Esophagus muscularis mucosa (tissue), 4 donors: ENCODE measurements at regions not wholly inside any gene's neighbourhood (a gene's known extent, or its start where the extent isn't known, plus 50 kb on each side); places are given as distances from the start of the nearest gene placed in this dataset.

Source experiments
- EP300 ChIP-seq: sonication (generic); formaldehyde crosslinking; IDR thresholded peaks from one replicate; pipeline ENCODE4 v1.6.1; 2017; ENCODE audit warnings: antibody characterized with exemption
- POLR2A ChIP-seq: fragments of 450-650 bp; IDR thresholded peaks from one replicate; pipeline ENCODE4 v1.6.1; 2017; ENCODE audit warnings: antibody characterized with exemption, moderate library complexity, mild to moderate bottlenecking, low read depth
- TF ChIP-seq, protein P1 (sequence below), 3 experiments: fragments of 200-600 bp in 2 of 3; fragments of 450-650 bp in 1 of 3; sonication (generic) in 2 of 3; IDR thresholded peaks; one replicate each; pipeline ENCODE4 v1.5.1; 2017 to 2019; ENCODE audit warnings: antibody characterized with exemption in 3 of 3, mild to moderate bottlenecking in 2 of 3, moderate library complexity in 1 of 3

GRCh38 chr12:87280356-87280755 is 748.8 kb downstream of the C12orf50 start:
- no peak for TF ChIP-seq POLR2A
- TF ChIP-seq, protein P1, sequence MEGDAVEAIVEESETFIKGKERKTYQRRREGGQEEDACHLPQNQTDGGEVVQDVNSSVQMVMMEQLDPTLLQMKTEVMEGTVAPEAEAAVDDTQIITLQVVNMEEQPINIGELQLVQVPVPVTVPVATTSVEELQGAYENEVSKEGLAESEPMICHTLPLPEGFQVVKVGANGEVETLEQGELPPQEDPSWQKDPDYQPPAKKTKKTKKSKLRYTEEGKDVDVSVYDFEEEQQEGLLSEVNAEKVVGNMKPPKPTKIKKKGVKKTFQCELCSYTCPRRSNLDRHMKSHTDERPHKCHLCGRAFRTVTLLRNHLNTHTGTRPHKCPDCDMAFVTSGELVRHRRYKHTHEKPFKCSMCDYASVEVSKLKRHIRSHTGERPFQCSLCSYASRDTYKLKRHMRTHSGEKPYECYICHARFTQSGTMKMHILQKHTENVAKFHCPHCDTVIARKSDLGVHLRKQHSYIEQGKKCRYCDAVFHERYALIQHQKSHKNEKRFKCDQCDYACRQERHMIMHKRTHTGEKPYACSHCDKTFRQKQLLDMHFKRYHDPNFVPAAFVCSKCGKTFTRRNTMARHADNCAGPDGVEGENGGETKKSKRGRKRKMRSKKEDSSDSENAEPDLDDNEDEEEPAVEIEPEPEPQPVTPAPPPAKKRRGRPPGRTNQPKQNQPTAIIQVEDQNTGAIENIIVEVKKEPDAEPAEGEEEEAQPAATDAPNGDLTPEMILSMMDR (IDR thresholded peaks at IDR 0.05) = no peak
- TF ChIP-seq EP300 = no peak
